ENCODE measurements at regions not wholly inside any gene's neighbourhood (a gene's known extent, or its start where the extent isn't known, plus 50 kb on each side); places are given as distances from the start of the nearest gene placed in this dataset.

DNA sequence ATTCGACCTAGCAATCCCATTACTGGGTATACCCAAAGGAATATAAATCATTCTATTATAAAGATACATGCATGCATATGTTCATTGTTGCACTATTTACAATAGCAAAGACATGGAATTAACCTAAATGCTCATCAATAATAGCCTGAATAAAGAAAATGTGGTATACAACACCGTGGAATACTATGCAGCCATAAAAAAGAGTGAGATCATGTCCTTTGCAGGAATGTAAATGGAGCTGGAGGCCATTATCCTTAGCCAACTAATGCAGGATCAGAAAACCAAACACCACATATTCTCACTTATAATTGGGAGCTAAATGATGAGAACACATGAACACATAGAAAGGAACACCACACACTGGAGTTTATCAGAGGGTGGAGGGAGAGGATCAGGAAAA, 69.5 kb upstream of the TNR start:
- DNase-seq: no peak
- Histone ChIP-seq H3K9me3 (no peaks in the 10 kb centered on the region), H3K4me3 (no peak overlapping the region), H3K4me1 (no peaks in the 10 kb centered on the region), H3K27ac (no peak overlapping the region), H3K27me3 (no peaks in the 10 kb centered on the region), H3K36me3 (no peaks in the 10 kb centered on the region)
- in situ Hi-C loops (cut with MboI; ENCODE audit: low pct_ligation_motif_present in 1 of 4, low pct_unique_long_range_greater_than_20kb in 1 of 4, low sequenced_read_pairs in 3 of 4): no loop called here
- TF ChIP-seq, protein P1, sequence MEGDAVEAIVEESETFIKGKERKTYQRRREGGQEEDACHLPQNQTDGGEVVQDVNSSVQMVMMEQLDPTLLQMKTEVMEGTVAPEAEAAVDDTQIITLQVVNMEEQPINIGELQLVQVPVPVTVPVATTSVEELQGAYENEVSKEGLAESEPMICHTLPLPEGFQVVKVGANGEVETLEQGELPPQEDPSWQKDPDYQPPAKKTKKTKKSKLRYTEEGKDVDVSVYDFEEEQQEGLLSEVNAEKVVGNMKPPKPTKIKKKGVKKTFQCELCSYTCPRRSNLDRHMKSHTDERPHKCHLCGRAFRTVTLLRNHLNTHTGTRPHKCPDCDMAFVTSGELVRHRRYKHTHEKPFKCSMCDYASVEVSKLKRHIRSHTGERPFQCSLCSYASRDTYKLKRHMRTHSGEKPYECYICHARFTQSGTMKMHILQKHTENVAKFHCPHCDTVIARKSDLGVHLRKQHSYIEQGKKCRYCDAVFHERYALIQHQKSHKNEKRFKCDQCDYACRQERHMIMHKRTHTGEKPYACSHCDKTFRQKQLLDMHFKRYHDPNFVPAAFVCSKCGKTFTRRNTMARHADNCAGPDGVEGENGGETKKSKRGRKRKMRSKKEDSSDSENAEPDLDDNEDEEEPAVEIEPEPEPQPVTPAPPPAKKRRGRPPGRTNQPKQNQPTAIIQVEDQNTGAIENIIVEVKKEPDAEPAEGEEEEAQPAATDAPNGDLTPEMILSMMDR (IDR thresholded peaks at IDR 0.05): no peak
- TF ChIP-seq POLR2A (IDR thresholded peaks at IDR 0.05): no peak
- TF ChIP-seq EP300 (IDR thresholded peaks at IDR 0.05; ENCODE audit: low read depth): no peak
- no peak for TF ChIP-seq POLR2AphosphoS5 (IDR thresholded peaks at IDR 0.05)
- intact Hi-C loops (cut with DNase I; ENCODE audit: low total_unique reads): no loop called here
- 70% methylated on average over 2 of the region's 2 CpGs for WGBS, 2 donors (ENCODE audit: low coverage in 1 of 2)

DNA sequence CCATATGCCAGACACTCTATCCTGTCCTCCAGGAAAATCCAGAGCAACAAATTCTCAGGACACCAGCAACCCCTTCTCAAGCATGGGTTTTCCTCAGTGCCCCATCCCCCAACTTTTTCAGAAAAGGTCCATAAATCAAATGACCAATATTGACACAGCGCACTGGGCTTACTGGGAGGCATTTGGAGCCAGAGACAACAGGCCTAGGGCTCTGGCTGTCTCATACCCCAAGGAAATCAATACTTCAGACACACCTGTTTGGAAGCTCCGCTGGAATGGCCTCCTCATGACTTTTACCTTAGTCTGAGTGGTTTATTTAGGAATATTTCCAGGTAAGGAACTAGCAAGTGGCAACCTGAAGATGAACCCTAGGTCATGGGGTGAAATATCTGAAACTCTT, 66.9 kb upstream of the TNR start:
- no peak for DNase-seq
- Histone ChIP-seq H3K27ac (no peak overlapping the region), H3K4me3 (no peak overlapping the region), H3K4me1 (no peaks in the 10 kb centered on the region), H3K9me3 (no peaks in the 10 kb centered on the region), H3K27me3 (no peaks in the 10 kb centered on the region), H3K36me3 (no peaks in the 10 kb centered on the region)
- TF ChIP-seq EP300 (IDR thresholded peaks at IDR 0.05; ENCODE audit: low read depth) (no peak), POLR2AphosphoS5 (IDR thresholded peaks at IDR 0.05) (no peak), POLR2A (IDR thresholded peaks at IDR 0.05) (no peak)
- TF ChIP-seq, protein P1 (IDR thresholded peaks at IDR 0.05): no peak
- WGBS, 2 donors (ENCODE audit: low coverage in 1 of 2): 84% methylated on average over 2 of the region's 2 CpGs; no CpG with 5 or more reads in 1 of the 2 donors
- in situ Hi-C loops (cut with MboI; ENCODE audit: low pct_ligation_motif_present in 1 of 4, low pct_unique_long_range_greater_than_20kb in 1 of 4, low sequenced_read_pairs in 3 of 4) (no loop called here), intact Hi-C loops (cut with DNase I; ENCODE audit: low total_unique reads) (no loop called here)

DNA sequence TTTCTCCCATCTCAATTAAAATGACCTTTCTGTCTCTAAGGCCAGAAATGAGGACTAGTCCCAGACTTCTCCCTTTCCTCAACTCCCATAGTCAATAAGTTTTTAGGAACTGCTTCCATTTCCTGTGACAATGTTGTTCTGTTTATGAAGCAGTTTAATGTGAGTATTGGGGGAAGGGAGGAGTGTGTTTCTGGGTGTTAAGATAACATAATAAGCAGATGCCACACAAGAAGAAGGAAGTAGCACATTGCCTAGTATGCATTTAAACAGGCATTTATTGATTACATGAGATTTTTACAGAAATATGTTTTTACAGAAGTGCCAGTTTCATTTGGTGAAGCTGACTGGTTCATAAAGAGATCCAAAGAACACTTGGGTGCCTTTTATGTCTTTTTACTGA, 65.6 kb upstream of the TNR start:
- TF ChIP-seq, protein P1 (IDR thresholded peaks at IDR 0.05): no peak
- TF ChIP-seq EP300 (IDR thresholded peaks at IDR 0.05; ENCODE audit: low read depth) (no peak), POLR2AphosphoS5 (IDR thresholded peaks at IDR 0.05) (no peak), POLR2A (IDR thresholded peaks at IDR 0.05) (no peak)
- H3K4me3 ChIP-seq: no peak overlapping the region
- in situ Hi-C loops (cut with MboI; ENCODE audit: low pct_ligation_motif_present in 1 of 4, low pct_unique_long_range_greater_than_20kb in 1 of 4, low sequenced_read_pairs in 3 of 4) (no loop called here), intact Hi-C loops (cut with DNase I; ENCODE audit: low total_unique reads) (no loop called here)
- no peak overlapping the region for H3K27ac ChIP-seq
- no peaks in the 10 kb centered on the region for H3K36me3 ChIP-seq
- H3K27me3 ChIP-seq: no peaks in the 10 kb centered on the region
- no peaks in the 10 kb centered on the region for H3K4me1 ChIP-seq
- H3K9me3 ChIP-seq: no peaks in the 10 kb centered on the region
- no peak for DNase-seq

DNA sequence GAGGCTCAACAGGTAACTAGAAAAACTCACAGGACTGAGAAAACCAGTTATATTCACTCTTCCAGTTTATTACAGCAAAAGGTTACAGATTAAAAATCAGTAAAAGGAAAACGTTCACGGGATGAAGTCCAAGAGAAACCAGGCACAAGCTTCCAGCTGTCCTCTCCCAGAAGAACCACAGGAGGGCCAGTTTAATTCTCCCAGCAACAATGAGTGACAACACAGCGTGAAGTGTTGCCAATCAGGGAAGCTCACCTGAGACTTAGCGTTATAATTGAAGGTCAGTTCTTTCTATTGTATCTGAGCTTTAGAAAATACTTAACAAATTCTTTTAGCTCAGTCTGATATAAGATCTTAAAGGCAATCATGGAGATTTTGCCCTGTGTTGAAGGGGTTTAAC, 65.2 kb upstream of the TNR start:
- intact Hi-C loops (cut with DNase I; ENCODE audit: low total_unique reads): no loop called here
- 26 to 36% methylated on average over 4 of the region's 4 CpGs for WGBS, 2 donors (ENCODE audit: low coverage in 1 of 2)

More for the DNA sequence above, 65.2 kb upstream of the TNR start:
- Histone ChIP-seq H3K4me1 (no peaks in the 10 kb centered on the region), H3K27me3 (no peaks in the 10 kb centered on the region), H3K4me3 (no peak overlapping the region), H3K9me3 (no peaks in the 10 kb centered on the region), H3K27ac (no peak overlapping the region), H3K36me3 (no peaks in the 10 kb centered on the region)
- in situ Hi-C loops (cut with MboI; ENCODE audit: low pct_ligation_motif_present in 1 of 4, low pct_unique_long_range_greater_than_20kb in 1 of 4, low sequenced_read_pairs in 3 of 4): no loop called here
- no peak for DNase-seq
- TF ChIP-seq, protein P1 (IDR thresholded peaks at IDR 0.05): no peak
- TF ChIP-seq EP300 (IDR thresholded peaks at IDR 0.05; ENCODE audit: low read depth) (no peak), POLR2AphosphoS5 (IDR thresholded peaks at IDR 0.05) (no peak), POLR2A (IDR thresholded peaks at IDR 0.05) (no peak)
